NCI-H1930 (cell line): ENCODE measurements at regions not wholly inside any gene's neighbourhood (a gene's known extent, or its start where the extent isn't known, plus 50 kb on each side); places are given as distances from the start of the nearest gene placed in this dataset.

ENCODE experiments used
- DNase-seq, 2 experiments: peaks; one replicate each; lab custom pipeline; 2025; lab: John Stamatoyannopoulos, UW

DNA sequence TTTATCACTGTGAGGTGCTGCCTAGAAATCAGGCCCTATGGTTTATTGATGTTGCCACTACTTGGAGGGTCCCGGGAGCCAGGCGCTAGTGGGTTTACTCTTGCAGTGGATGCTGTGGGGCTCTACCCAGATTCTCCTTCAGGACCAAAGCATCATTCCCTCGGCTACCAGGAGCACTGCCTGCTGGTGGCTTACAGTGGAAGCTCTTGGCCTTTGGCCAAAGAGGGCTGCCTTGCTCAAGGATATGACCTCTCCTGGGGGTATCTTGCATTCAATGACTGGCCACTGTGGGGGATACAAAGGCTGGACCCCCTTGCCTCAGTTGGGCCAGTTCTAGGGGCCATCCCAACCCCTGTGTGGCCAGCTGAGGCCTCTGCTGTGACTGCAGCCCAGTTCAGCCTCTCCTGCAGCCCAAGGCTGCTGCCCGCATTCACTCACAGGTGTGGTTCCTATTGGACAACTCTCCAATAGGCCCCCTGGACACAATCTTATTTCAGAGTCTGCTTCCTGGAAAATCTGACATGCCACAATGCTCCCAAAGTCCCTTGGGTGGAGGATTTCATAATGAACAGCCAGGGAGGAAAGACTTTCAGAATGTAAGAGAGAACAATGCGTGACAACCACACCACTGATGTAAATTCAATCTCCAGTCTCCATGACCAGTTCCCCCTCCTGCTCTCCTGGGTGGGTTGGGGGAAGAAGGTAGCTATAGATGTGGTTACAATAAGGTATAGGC, 196.3 kb downstream of the SNX10 start:
- no peak for DNase-seq

DNA sequence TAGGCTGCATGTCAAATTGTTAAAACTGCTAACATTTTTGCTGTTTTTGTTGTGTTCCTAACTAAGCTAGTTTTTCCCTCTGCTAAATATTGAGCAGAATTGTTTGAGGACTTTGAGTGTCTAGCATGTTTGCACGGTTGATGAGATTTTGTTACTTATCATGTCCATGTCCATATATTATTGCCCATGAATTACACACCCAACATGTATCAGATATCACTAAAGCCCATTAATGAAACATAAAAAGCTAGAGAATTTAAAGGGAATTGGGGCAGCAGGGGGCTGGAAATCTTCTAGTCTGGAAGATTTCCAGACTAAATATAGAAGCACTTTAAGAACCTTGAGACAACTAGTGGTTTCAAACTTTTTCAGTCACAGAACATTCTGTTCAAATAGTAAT, 197.7 kb downstream of the SNX10 start:
- DNase-seq = no peak

- DNase-seq = no peak
Observed at GRCh38 chr7:26489906-26490639, 198.4 kb downstream of the SNX10 start.

GRCh38 chr7:26490640-26491624, 199.3 kb downstream of the SNX10 start:
- DNase-seq = no peak

GRCh38 chr7:26492816-26493215, 201.2 kb downstream of the SNX10 start:
- DNase-seq = no peak

- no peak for DNase-seq
Observed at GRCh38 chr7:26493737-26494428, 202.2 kb downstream of the SNX10 start.

GRCh38 chr7:26495569-26495968, 203.9 kb downstream of the SNX10 start:
- DNase-seq = no peak

DNA sequence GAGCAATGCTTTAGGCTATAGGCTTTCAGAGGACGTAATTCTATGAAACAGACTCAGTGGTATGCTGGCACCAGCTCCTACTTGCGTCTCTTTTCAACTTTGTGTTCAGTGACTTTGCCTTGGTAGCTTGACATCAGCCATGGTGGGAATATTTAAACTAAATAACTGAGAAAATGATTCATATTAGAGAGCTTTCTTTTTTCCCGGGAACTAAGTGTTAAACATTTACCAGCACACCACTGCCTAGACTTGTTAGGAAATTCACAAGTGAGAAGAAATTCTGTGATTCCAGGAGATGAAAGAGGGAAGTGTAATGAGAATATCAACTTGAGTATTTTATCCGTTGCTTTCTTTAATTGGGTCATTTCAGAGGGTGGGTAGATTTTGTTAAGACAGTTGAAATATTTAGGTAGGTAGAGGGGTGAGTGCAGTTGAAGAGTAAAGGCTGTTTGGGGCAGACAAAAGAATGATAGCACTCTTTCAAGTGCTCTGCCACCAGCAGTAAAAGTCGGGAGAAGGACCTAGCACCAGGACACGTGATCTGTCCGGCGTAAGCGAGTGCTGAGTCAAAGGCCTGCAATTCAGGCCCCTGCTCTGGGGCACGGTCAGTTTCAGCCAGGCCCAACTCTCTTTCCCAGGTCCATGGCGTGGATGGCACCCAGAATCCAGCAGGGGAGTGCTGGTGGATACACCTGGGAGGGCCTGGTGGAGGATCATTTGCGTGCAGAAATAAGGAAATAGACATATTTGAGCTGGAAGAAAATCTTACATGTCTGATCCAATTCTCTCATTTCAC, 206.3 kb downstream of the SNX10 start:
- DNase-seq = no peak

DNA sequence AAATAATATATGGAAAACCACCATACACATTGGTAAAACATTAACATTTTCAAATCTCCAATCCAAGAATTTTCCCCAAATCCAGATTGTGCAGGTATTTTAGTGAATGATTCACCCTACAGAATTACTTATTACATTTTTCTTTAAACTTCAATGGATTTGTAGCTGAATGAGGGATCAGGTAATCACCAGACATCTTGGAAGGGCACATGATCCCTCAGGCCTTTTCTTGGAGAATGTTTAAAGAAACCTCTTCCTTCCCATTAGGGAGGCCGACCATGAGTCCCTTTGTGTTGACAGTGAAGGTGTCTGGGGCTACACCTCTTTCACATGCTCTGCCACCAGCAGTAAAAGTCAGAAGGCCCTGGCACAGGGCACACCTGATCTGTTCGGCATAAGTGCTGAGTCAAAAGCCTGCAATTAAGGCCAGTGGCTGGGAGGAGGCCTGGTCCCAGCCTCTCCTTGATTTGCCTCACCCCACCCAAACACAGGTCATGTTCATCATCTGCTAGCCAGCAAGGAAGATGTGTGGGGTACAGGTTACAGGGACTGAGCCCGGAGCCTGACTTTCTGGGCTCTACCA, 207.7 kb downstream of the SNX10 start:
- no peak for DNase-seq

DNA sequence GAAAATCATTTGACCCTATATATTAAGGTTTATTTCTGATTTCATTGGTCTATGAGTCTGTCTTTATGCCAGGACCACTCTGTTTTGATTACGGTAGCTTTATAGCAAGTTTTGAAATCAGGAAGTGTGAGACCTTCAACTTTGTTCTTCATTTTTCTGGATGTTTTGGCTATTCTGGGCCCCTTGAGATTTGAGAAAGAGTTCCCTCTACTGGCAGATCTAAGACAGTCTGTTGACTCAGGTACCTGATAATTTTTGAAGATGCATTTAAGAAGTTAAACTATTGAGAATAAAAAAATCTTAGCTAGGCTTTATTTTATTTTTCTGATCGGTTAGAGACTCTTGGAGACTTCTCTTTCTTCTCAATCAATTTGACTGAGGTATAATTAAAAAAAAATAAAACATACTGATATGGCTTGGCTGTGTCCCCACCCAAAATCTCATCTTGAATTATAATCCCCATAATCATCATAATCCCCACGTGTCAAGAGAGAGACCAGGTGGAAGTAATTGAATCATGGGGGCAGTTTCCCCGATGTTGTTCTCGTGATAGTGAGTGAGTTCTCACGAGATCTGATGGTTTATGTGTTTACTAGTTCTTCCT, 209.2 kb downstream of the SNX10 start:
- no peak for DNase-seq

GRCh38 chr7:26504411-26505120, 212.9 kb downstream of the SNX10 start:
- DNase-seq = no peak

- DNase-seq = no peak
Observed at GRCh38 chr7:26506196-26506595, 214.5 kb downstream of the SNX10 start.

DNA sequence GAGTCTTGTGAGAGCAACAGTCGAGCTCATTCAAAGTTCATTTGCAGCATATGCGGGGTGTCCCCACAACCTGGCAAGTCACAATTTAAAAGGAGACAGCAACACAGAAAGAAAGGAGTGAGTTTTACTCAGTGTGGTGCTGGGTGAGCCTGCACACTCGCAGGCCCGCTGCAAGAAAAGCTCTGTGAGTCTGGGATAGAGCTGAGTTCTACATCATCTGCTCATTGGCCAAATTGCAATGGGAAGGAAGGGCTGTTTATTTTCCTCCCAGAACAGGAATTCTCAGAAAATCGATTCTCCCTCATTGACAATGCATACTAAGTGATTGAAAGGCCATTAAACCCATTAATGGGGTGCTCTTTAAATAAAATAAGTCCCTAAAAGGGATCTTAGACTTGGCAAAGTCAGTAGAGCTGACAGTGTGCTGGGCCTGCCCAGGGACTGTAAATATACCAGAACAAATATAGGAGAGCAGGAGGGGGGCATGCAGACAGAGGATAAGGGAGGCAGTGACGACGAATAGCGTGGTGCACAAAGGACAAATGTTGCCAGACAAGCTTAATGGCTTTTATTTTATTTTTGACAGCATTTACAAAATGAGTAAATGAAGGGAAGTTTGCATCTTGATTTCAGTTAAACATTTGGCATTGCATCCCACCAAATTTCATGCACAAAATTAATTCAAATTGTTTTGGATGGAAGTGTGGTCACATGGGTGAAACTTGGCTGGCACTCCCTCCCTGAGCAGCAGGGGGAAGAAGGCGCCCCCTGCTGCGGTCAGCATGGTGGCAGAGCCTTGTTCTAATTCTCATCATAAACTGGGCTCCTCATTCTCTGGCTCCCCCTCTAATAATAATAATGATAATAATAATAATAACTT, 215.7 kb downstream of the SNX10 start:
- DNase-seq = no peak

GRCh38 chr7:26508481-26508880, 216.8 kb downstream of the SNX10 start:
- no peak for DNase-seq

GRCh38 chr7:26508917-26509316, 217.3 kb downstream of the SNX10 start:
- no peak for DNase-seq

- DNase-seq = no peak
Observed at GRCh38 chr7:26510231-26510957, 218.7 kb downstream of the SNX10 start.

DNA sequence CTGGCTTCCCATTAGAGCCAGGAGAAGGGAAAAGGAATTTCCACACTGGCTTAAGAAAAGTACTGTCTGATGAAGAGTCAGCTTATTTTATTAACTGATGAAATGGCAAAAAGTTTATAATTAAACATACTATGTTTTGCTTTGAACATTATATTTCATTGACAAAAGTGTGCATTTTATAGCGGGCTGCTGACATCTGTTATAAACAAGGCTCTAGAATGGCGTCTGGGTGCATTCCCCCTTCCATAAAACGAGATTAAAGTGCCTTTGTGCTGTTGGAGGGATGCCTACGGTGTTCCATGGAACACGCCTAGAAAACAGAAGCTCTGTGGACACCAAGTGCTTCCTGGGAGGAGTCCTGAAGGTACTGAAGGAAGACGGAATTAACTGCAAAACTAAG, 220.2 kb downstream of the SNX10 start:
- DNase-seq = no peak

DNA sequence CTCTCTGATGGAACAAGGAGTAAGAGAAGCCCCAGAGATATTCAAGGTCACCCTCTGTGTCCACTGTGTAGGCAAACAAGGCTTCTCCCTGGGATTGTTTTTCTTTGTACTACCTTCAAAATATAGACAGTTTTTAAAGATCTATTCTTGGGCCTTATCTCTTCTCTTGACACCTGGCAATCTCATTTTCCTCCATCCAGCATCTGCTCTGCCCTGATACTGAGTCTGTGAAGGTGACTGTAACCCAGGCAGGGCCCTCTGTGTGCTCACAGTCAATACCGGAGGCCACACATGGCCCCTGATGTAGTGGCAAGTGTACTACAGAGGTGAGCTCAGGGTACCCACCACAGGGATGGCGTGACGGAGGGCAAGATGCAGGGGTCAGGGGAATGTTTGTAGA, 221.1 kb downstream of the SNX10 start:
- no peak for DNase-seq
